Tibial nerve (tissue), 4 donors: ENCODE measurements at regions not wholly inside any gene's neighbourhood (a gene's known extent, or its start where the extent isn't known, plus 50 kb on each side); places are given as distances from the start of the nearest gene placed in this dataset.
"Not testable (repeated sequence)": the region's sequence is repeated elsewhere in the genome, so short reads cannot be mapped to it uniquely, and the experiment has no call there.

Source experiments
- DNase-seq, 2 donors: peaks; one replicate each; pipeline ENCODE4 v3.0.0-alpha.2; 2019; ENCODE audit warnings: low spot score in 2 of 2
- H3K27ac ChIP-seq, 4 donors: fragments of 200-600 bp; sonication (generic) in 3 of 4; one replicate each; pipeline ENCODE4 v1.5.1; 2017 to 2019; ENCODE audit warnings: mild to moderate bottlenecking in 1 of 4
- H3K27me3 ChIP-seq, 2 donors: fragments of 200-600 bp; sonication (generic) in 1 of 2; one replicate each; pipeline versions ENCODE4 v1.5.1 to v1.6.0; 2017 to 2019
- H3K36me3 ChIP-seq, 3 donors: fragments of 200-600 bp; sonication (generic); one replicate each; pipeline ENCODE4 v1.5.1; 2018 to 2019
- H3K4me1 ChIP-seq, 4 donors: fragments of 200-600 bp; sonication (generic) in 3 of 4; one replicate each; pipeline ENCODE4 v1.5.1; 2017 to 2019
- H3K4me3 ChIP-seq, 4 donors: fragments of 200-600 bp; sonication (generic) in 3 of 4; one replicate each; pipeline ENCODE4 v1.5.1; 2017 to 2019; ENCODE audit warnings: mild to moderate bottlenecking in 1 of 4, moderate library complexity in 1 of 4
- H3K9me3 ChIP-seq, 4 donors: fragments of 200-600 bp; sonication (generic) in 3 of 4; one replicate each; pipeline ENCODE4 v1.5.1; 2017 to 2019
- CTCF ChIP-seq, 5 experiments: fragments of 200-600 bp in 3 of 5; fragments of 450-650 bp in 2 of 5; sonication (generic) in 3 of 5; IDR thresholded peaks; one replicate each; pipeline ENCODE4 v1.5.1; 2016 to 2019; ENCODE audit warnings: antibody characterized with exemption in 5 of 5, mild to moderate bottlenecking in 3 of 5, moderate library complexity in 2 of 5
- EP300 ChIP-seq, 2 donors: sonication (generic); formaldehyde crosslinking; IDR thresholded peaks; one replicate each; pipeline ENCODE4 v1.6.1; 2017; ENCODE audit warnings: antibody characterized with exemption in 2 of 2, mild to moderate bottlenecking in 1 of 2
- POLR2A ChIP-seq, 2 donors: fragments of 450-650 bp; IDR thresholded peaks; one replicate each; pipeline ENCODE4 v1.6.1; 2017; ENCODE audit warnings: antibody characterized with exemption in 2 of 2, mild to moderate bottlenecking in 2 of 2, moderate library complexity in 2 of 2
- WGBS, 2 donors: methylation state at CpG; one replicate each; pipeline ENCODE4 v1.1.5; 2018; 5-methylcytosine and 5-hydroxymethylcytosine counted together

GRCh38 chr14:45940318-45940717, 687.3 kb upstream of the MIS18BP1 start:
- H3K27me3 ChIP-seq: no peaks in the 10 kb centered on the region
- TF ChIP-seq EP300 (IDR thresholded peaks at IDR 0.05) (no peak), POLR2A (IDR thresholded peaks at IDR 0.05) (no peak), CTCF (IDR thresholded peaks at IDR 0.05) (no peak)
- H3K4me3 ChIP-seq: no peak overlapping the region
- H3K4me1 ChIP-seq: no peaks in the 10 kb centered on the region
- no peaks in the 10 kb centered on the region for H3K9me3 ChIP-seq
- DNase-seq: no peak
- H3K27ac ChIP-seq: no peak overlapping the region
- H3K36me3 ChIP-seq: no peaks in the 10 kb centered on the region

- Histone ChIP-seq H3K9me3 (peaks cover 0 to 4% (median 0%) of the 10 kb centered on the region in 4 donors), H3K27ac (no peak overlapping the region), H3K4me1 (no peaks in the 10 kb centered on the region), H3K27me3 (no peaks in the 10 kb centered on the region), H3K4me3 (no peak overlapping the region), H3K36me3 (no peaks in the 10 kb centered on the region)
- no peak for DNase-seq
- no peak for TF ChIP-seq CTCF (IDR thresholded peaks at IDR 0.05)
- TF ChIP-seq POLR2A (IDR thresholded peaks at IDR 0.05): no peak
- TF ChIP-seq EP300 (IDR thresholded peaks at IDR 0.05): no peak
Measured at GRCh38 chr14:45939572-45939971, 686.6 kb upstream of the MIS18BP1 start.

GRCh38 chr14:45919995-45920394, 667.0 kb upstream of the MIS18BP1 start:
- whole genome bisulfite sequencing, 2 donors: 41 to 49% methylated on average over 3 of the region's 3 CpGs
- not testable (repeated sequence) for H3K4me1 ChIP-seq, H3K27me3 ChIP-seq, H3K36me3 ChIP-seq, H3K9me3 ChIP-seq, H3K4me3 ChIP-seq, H3K27ac ChIP-seq, DNase-seq

- no peak for DNase-seq
- no peak overlapping the region for H3K27ac ChIP-seq
- no peaks in the 10 kb centered on the region for H3K27me3 ChIP-seq
- H3K36me3 ChIP-seq: no peaks in the 10 kb centered on the region
- no peak overlapping the region for H3K4me3 ChIP-seq
- TF ChIP-seq EP300 (IDR thresholded peaks at IDR 0.05) (no peak), CTCF (IDR thresholded peaks at IDR 0.05) (no peak), POLR2A (IDR thresholded peaks at IDR 0.05) (no peak)
- WGBS, 2 donors: 53 to 62% methylated on average over 2 to 3 of the region's 3 CpGs
- H3K4me1 ChIP-seq: no peaks in the 10 kb centered on the region
- peaks cover 0 to 21% (median 3%) of the 10 kb centered on the region in 4 donors for H3K9me3 ChIP-seq
Measured at GRCh38 chr14:45916340-45916953, 663.4 kb upstream of the MIS18BP1 start.

GRCh38 chr14:45907782-45908181, 654.8 kb upstream of the MIS18BP1 start:
- no peak for DNase-seq
- Histone ChIP-seq H3K4me3 (no peak overlapping the region), H3K27ac (no peak overlapping the region), H3K9me3 (peaks cover 0 to 12% (median 0%) of the 10 kb centered on the region in 4 donors), H3K4me1 (no peaks in the 10 kb centered on the region), H3K27me3 (no peaks in the 10 kb centered on the region), H3K36me3 (no peaks in the 10 kb centered on the region)
- TF ChIP-seq EP300 (IDR thresholded peaks at IDR 0.05): no peak
- TF ChIP-seq POLR2A (IDR thresholded peaks at IDR 0.05): no peak
- TF ChIP-seq CTCF (IDR thresholded peaks at IDR 0.05): no peak
- WGBS, 2 donors: 86 to 87% methylated on average over 1 of the region's 1 CpG

- H3K27me3 ChIP-seq: no peaks in the 10 kb centered on the region
- TF ChIP-seq CTCF (IDR thresholded peaks at IDR 0.05) (no peak), EP300 (IDR thresholded peaks at IDR 0.05) (no peak), POLR2A (IDR thresholded peaks at IDR 0.05) (no peak)
- H3K9me3 ChIP-seq: peaks cover 0 to 11% (median 0%) of the 10 kb centered on the region in 4 donors
- no peaks in the 10 kb centered on the region for H3K4me1 ChIP-seq
- no peak for DNase-seq
- 75 to 77% methylated on average over 1 of the region's 1 CpG for WGBS, 2 donors
- no peak overlapping the region for H3K27ac ChIP-seq
- no peaks in the 10 kb centered on the region for H3K36me3 ChIP-seq
- no peak overlapping the region for H3K4me3 ChIP-seq
Measured at GRCh38 chr14:45906257-45906656, 653.3 kb upstream of the MIS18BP1 start.
